HG03457 (cell line): ENCODE measurements at regions not wholly inside any gene's neighbourhood (a gene's known extent, or its start where the extent isn't known, plus 50 kb on each side); places are given as distances from the start of the nearest gene placed in this dataset.

Experiments
- ATAC-seq: cut with Tn5 transposase; IDR thresholded peaks from one replicate; pipeline ENCODE4 v1.9.1; 2021; ENCODE audit warnings: moderate number of reproducible peaks; ENCODE audit not compliant: unreplicated experiment

- ATAC-seq, result no peak
Measured at GRCh38 chr1:80274256-80274655, 1267.7 kb upstream of the ADGRL4 start.

DNA sequence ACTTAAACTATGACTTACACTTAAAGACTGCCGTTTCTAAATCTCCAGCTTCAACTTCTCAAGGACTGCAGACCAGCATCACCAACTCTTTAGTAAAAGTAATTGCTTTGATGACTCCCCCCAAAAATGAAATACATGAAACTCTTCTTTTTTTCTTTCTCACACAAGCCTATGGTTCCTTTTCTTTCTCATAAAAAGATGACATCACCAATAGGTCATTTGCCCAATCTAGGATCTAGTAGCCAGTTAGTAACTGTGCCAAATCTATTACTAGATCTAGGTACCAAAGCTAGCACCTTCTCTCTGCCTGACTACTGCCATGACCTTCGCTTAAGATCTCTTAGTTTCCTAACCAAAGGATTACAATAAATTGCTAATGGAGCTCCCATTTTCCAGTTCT, 1266.0 kb upstream of the ADGRL4 start:
- no peak for ATAC-seq

DNA sequence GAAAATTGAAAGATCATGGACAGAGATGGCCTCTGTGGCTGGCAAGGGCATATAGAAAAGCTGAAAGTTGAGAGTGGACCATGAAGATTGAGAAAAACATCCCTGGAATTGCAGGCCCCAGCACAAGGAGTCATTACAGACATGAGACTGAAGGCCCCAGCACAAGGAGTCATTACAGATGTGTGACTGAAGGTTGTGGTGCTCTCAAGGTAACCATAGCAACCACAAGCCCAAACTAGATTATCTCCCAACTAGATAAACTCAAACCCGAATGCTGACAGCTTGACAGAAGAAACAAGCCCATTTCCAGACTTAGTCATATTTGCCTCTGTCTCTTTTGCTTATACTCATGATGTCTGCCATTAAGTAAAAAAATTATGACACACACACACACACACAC, 1252.1 kb upstream of the ADGRL4 start:
- ATAC-seq, result no peak

DNA sequence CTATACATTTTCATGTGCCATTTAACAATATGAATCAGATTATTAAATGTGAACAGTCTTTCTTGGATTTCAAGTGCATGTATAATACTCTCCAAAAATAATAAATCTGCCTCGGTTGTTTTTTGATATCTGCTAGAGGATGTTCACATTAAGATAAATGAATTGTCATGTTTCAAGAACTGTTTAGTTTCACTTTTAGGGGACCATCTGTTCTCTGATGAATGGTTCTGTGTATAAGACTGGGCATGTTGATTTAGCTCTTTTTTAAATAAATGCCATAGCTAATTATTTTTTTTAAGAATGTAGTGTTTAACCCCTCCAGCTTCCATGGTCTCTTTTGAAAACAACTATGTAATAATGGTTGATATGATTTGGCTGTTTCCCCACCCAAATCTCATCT, 1245.1 kb upstream of the ADGRL4 start:
- ATAC-seq, result no peak

GRCh38 chr1:80251171-80251570, 1244.6 kb upstream of the ADGRL4 start:
- no peak for ATAC-seq

DNA sequence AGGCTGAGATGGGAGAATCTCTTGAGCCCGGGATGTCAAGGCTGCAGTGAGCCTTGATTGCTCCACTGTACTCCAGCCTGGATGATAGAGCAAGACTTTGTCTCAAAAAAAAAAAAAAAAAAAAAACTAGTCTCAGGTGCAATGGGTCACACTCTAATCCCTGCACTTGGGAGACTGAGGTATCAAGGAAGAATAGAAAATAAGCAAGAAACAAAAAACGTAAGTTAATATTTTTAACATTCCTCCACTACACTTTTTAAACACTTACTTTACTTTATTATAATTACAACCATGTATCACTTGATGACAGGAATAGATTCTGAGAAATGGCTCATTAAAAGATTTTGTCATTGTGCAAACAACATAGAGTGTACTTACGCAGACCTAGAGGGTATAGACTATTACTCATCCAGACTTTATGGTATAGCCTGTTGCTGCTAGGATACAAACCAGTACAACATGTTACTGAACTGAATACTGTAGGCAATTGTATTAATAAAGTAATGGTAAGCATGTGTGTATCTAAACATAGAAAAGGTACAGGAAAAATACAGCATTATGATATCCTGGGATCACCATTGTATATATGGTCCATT, 1244.1 kb upstream of the ADGRL4 start:
- ATAC-seq, result no peak

- no peak for ATAC-seq
Measured at GRCh38 chr1:80249699-80250098, 1243.2 kb upstream of the ADGRL4 start.

GRCh38 chr1:80248886-80249285, 1242.4 kb upstream of the ADGRL4 start:
- ATAC-seq, result no peak

GRCh38 chr1:80245813-80246212, 1239.3 kb upstream of the ADGRL4 start:
- no peak for ATAC-seq

- no peak for ATAC-seq
Measured at GRCh38 chr1:80244372-80244771, 1237.8 kb upstream of the ADGRL4 start.

GRCh38 chr1:80241566-80241965, 1235.0 kb upstream of the ADGRL4 start:
- no peak for ATAC-seq

DNA sequence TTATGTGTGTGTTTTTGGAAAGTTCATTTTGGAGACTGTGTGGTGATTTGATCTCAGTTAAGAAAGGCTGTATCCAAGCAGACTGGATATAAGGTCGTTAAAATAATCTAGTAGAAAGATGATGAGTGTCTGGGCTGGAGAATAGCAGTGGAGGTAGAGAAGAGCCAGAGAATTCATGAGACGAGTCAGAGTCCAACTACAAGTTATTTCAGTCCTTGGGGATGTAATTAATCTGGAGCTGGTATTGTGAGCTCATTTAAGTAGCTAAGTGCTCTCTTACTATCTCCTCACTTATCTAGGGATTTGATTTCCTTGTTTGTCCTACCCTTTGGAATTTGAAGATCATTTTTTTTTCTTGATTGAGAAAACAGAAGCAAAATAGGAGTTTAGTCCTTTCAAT, 1219.0 kb upstream of the ADGRL4 start:
- ATAC-seq, result no peak

DNA sequence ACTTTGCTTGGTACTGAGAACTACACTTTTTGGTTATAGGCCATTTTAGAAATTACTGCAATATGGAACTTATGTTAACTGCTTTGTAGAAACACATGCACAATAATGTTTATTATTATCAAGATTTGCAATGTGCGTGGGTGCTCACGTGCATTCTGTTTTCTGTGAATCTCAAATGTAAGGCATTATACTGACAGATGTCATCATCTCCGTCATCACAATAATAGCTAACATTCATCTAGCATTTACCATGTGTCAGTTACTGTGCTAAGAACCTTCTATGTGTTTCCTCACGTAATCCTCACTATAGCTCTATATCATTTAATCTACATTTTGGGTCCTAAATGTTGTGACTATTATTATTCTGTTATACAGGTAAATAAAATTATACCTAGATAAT, 1214.8 kb upstream of the ADGRL4 start:
- no peak for ATAC-seq

GRCh38 chr1:80218112-80218511, 1211.6 kb upstream of the ADGRL4 start:
- peak; percentile 85 for ATAC-seq

DNA sequence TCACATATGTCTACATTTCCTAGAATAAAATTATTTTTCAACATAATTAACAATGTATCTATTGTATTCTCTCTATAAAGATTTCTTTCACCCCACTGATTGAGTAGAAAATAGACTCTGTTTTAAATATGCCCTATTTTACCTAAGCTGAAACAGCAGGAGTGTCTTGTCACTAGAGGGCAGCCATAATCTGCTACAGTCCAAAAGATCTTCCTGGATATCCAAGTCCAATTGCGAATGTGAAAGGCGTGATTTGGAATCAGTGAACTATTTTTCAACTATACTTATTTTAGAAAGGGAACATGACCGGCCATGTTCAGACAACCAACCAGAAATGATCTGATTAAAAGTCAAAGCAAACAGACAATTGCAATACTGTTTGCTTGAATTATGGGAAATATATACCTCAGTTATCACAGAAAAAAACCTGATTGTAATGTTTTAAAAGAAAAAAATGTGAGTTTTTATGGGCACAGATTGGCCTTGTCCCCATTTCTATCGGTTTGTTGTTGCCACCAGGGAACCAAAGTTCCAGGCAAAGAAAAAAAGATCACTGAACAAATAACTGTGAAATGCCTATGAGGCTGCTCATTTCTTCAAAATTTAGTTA, 1211.0 kb upstream of the ADGRL4 start:
- ATAC-seq, result no peak

DNA sequence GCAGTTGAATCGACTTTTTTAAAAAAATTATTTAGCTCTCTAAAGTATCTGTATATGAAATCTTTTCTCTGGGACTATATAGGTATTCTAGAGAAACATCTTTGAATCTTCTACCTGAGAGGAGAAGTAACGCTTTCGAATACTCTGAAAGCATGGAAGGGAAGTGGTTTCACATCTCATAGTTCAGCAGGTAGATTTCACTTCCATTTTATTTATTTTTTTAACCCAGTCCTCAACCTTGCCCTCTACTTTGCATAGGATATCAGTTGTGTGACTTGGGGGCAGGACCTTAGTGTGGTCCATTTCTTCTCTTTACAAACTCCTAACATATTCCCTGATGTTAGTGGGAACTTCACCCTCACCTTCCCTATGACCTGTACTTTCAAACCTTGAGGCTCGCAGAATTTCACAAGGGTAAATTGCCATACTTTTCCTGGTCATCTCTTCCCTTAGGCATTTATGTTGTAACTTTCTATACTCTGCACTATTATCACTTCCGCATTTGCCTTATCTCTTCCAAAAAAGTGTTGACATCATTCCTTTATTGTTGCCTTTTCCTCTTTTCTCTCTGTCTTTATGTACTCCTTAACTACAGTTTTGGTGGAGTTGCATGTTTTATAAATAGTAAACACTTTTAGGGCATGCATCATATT, 1208.5 kb upstream of the ADGRL4 start:
- no peak for ATAC-seq

DNA sequence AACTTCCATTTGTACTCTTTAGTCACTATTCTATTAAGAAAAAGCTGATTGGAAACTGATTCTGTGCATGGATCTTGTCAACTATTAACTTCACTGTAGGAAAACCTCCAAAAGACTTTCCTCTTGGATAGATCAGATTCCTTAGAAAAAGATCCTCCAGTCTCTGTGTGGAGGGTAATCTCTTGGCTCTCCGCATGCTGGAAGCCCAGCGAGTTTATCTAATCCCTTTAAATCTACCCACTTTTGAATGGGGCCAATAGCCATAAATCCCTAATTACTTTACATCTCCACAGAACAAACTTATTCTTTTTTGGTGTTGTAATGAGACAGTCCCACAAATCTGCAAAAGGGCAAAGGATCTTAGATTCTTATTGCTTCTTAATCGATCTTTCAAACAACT, 1206.4 kb upstream of the ADGRL4 start:
- ATAC-seq, result no peak

- ATAC-seq, result no peak
Measured at GRCh38 chr1:80211691-80212380, 1205.3 kb upstream of the ADGRL4 start.

DNA sequence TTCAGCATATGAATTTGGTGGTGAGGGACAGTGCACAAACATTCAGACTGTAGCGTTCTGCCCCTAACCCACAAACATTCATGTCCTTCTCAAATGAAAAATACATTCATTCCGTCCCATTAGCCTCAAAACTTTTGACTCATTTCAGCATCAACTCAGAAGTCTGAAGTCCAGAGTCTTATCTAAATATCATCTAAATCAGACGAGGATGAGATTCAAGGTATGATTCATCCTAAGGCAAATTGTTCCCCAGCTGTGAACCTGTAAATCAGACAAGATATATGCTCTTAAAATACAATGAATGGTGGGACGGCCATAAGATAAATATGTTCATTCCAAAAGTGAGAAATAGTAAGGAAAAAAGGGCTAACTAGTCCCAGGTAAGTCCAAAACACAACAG, 1195.6 kb upstream of the ADGRL4 start:
- ATAC-seq, result no peak

- ATAC-seq, result no peak
Measured at GRCh38 chr1:80194221-80194620, 1187.7 kb upstream of the ADGRL4 start.

GRCh38 chr1:80181418-80181817, 1174.9 kb upstream of the ADGRL4 start:
- no peak for ATAC-seq

- ATAC-seq, result no peak
Measured at GRCh38 chr1:80171631-80172030, 1165.1 kb upstream of the ADGRL4 start.
